Transverse colon (tissue), 3 donors: ENCODE measurements at regions not wholly inside any gene's neighbourhood (a gene's known extent, or its start where the extent isn't known, plus 50 kb on each side); places are given as distances from the start of the nearest gene placed in this dataset.

ENCODE experiments used
- CTCF ChIP-seq, 5 experiments: fragments of 200-600 bp in 3 of 5; fragments of 450-650 bp in 2 of 5; sonication (generic) in 3 of 5; IDR thresholded peaks; 1 replicate in 2 of 5; 2 replicates in 3 of 5; pipeline ENCODE4 v1.5.1; 2016 to 2017; ENCODE audit warnings: antibody characterized with exemption in 5 of 5, inconsistent platforms in 3 of 5, mild to moderate bottlenecking in 2 of 5, moderate library complexity in 1 of 5
- EP300 ChIP-seq: sonication (generic); formaldehyde crosslinking; IDR thresholded peaks from one replicate; pipeline ENCODE4 v1.6.1; 2017; ENCODE audit warnings: antibody characterized with exemption, low read depth
- POLR2A ChIP-seq: fragments of 450-650 bp; IDR thresholded peaks from one replicate; pipeline ENCODE4 v1.6.1; 2016; ENCODE audit warnings: antibody characterized with exemption, mild to moderate bottlenecking, moderate library complexity

GRCh38 chr5:171568389-171568788 lies 148.9 kb downstream of the FGF18 start:
- TF ChIP-seq POLR2A (no peak), CTCF (IDR thresholded peaks at IDR 0.05) (no peak), EP300 (no peak)
